ENCODE measurements at regions not wholly inside any gene's neighbourhood (a gene's known extent, or its start where the extent isn't known, plus 50 kb on each side); places are given as distances from the start of the nearest gene placed in this dataset.

GRCh38 chr2:2751715-2752315 lies 420.7 kb upstream of the MYT1L start:
- no peak for DNase-seq

- DNase-seq: no peak
Observed at GRCh38 chr2:2750867-2751714, 420.0 kb upstream of the MYT1L start.

GRCh38 chr2:2749206-2749598 lies 418.1 kb upstream of the MYT1L start:
- no peak for DNase-seq

GRCh38 chr2:2748399-2749205 lies 417.5 kb upstream of the MYT1L start:
- no peak for DNase-seq

- DNase-seq: no peak
Observed at GRCh38 chr2:2747797-2748301, 416.8 kb upstream of the MYT1L start.

- DNase-seq: no peak
Observed at GRCh38 chr2:2746731-2747130, 415.7 kb upstream of the MYT1L start.

- DNase-seq: no peak
Observed at GRCh38 chr2:2744958-2745715, 414.1 kb upstream of the MYT1L start.

GRCh38 chr2:2744107-2744506 lies 413.0 kb upstream of the MYT1L start:
- no peak for DNase-seq

- DNase-seq: no peak
Observed at GRCh38 chr2:2743164-2743571, 412.1 kb upstream of the MYT1L start.

GRCh38 chr2:2742726-2743125 lies 411.7 kb upstream of the MYT1L start:
- DNase-seq: no peak

GRCh38 chr2:2740238-2740775 lies 409.2 kb upstream of the MYT1L start:
- no peak for DNase-seq

GRCh38 chr2:2739231-2739795 lies 408.2 kb upstream of the MYT1L start:
- no peak for DNase-seq

- DNase-seq: no peak
Observed at GRCh38 chr2:2738684-2739083, 407.6 kb upstream of the MYT1L start.

- DNase-seq: no peak
Observed at GRCh38 chr2:2738276-2738675, 407.2 kb upstream of the MYT1L start.

GRCh38 chr2:2735041-2735440 lies 404.0 kb upstream of the MYT1L start:
- no peak for DNase-seq

GRCh38 chr2:2734308-2734707 lies 403.2 kb upstream of the MYT1L start:
- no peak for DNase-seq

GRCh38 chr2:2733818-2734217 lies 402.7 kb upstream of the MYT1L start:
- DNase-seq: no peak

- DNase-seq: no peak
Observed at GRCh38 chr2:2732331-2733119, 401.4 kb upstream of the MYT1L start.

- no peak for DNase-seq
Observed at GRCh38 chr2:2731816-2732284, 400.8 kb upstream of the MYT1L start.

- no peak for DNase-seq
Observed at GRCh38 chr2:2731101-2731815, 400.2 kb upstream of the MYT1L start.
